Right atrium auricular region (tissue), 2 donors: ENCODE measurements at regions not wholly inside any gene's neighbourhood (a gene's known extent, or its start where the extent isn't known, plus 50 kb on each side); places are given as distances from the start of the nearest gene placed in this dataset.

Experiments used
- DNase-seq: peaks from one replicate; pipeline ENCODE4 v3.0.0-alpha.2; 2019; ENCODE audit warnings: low spot score
- H3K27ac ChIP-seq, 2 donors: fragments of 200-600 bp; sonication (generic); 1 replicate in 1 of 2; 2 replicates in 1 of 2; pipeline ENCODE4 v1.5.1; 2016 to 2019
- H3K27me3 ChIP-seq, 2 donors: fragments of 200-600 bp; sonication (generic); one replicate each; pipeline versions ENCODE4 v1.5.1 to v1.6.0; 2017 to 2019
- H3K36me3 ChIP-seq: fragments of 200-600 bp; sonication (generic); one replicate; pipeline ENCODE4 v1.5.1; 2016
- H3K4me1 ChIP-seq, 2 donors: fragments of 200-600 bp; sonication (generic); one replicate each; pipeline versions ENCODE4 v1.5.1 to v1.6.0; 2017 to 2019
- H3K4me3 ChIP-seq, 2 donors: fragments of 200-600 bp; sonication (generic); 1 replicate in 1 of 2; 2 replicates in 1 of 2; pipeline ENCODE4 v1.5.1; 2017 to 2019; ENCODE audit warnings: mild to moderate bottlenecking in 1 of 2, moderate library complexity in 1 of 2
- H3K9me3 ChIP-seq, 2 donors: fragments of 200-600 bp; sonication (generic); one replicate each; pipeline ENCODE4 v1.5.1; 2019
- TF ChIP-seq, protein P1 (sequence below), 2 donors: fragments of 200-600 bp; sonication (generic); IDR thresholded peaks; one replicate each; pipeline ENCODE4 v1.5.1; 2019; ENCODE audit warnings: antibody characterized with exemption in 2 of 2

DNA sequence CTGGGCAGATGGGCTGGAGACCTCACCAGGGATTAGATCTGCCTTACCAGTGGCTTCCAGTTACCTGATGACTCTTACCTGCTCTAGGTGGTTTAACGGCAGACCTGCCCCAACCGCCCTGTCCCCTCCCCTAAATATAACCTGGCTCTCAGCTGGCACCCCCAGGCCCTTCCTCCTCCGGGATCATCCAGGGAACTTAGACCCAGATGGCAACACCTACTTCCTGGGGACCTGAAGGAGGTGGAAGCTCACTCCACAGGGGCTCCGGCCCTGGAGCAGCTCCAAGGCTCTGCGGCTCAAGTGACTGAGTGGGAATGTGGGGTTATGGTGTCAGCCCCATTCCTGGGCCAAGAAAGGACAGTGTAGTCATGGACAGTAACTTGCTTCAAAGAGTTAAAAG, 130.4 kb downstream of the OLFM1 start:
- TF ChIP-seq, protein P1, sequence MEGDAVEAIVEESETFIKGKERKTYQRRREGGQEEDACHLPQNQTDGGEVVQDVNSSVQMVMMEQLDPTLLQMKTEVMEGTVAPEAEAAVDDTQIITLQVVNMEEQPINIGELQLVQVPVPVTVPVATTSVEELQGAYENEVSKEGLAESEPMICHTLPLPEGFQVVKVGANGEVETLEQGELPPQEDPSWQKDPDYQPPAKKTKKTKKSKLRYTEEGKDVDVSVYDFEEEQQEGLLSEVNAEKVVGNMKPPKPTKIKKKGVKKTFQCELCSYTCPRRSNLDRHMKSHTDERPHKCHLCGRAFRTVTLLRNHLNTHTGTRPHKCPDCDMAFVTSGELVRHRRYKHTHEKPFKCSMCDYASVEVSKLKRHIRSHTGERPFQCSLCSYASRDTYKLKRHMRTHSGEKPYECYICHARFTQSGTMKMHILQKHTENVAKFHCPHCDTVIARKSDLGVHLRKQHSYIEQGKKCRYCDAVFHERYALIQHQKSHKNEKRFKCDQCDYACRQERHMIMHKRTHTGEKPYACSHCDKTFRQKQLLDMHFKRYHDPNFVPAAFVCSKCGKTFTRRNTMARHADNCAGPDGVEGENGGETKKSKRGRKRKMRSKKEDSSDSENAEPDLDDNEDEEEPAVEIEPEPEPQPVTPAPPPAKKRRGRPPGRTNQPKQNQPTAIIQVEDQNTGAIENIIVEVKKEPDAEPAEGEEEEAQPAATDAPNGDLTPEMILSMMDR (IDR thresholded peaks at IDR 0.05): no peak

DNA sequence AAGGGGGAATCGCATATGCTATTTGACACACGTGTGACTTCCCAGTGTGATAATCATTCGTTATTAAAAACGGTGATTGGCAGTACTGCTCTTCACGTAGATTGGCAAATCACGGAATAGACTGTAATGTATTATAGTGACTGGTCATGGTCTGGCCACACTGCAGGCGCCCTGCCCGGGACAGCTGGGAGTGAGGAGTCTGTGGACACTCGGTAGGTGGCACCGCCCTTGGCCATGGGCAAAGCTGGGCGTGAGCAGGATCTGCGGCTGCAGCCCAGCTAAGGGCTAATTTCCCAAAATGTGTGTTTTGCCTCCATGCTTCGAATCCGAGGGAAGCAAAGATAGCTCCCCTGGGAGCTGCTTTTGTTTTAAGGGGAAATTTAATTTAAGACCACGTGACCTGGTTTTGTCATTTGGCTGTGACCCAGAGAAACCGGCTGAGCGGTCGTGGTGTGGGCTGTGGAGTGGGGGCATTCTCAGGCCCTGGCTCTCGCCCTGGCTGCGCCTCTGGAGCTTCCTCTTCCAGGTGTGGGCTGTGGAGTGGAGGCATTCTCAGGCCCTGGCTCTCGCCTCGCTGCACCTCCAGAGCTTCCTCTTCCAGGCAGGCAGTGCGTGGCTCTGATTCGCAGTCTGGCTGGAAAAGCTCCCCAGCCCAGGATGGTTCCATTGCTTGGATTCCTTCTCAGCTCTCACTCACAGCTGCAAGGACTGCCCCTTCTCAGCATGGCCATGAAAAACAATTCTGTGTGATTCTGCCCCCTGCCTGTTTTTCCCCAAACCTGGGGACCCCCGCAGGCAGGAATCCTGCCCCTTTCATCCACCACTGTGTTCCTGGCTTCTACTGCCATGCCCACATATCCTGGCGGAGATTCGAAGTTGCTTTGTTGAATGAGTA, 131.1 kb downstream of the OLFM1 start:
- DNase-seq: no peak
- H3K27me3 ChIP-seq: no peaks in the 10 kb centered on the region
- no peak overlapping the region for H3K4me3 ChIP-seq
- no peaks in the 10 kb centered on the region for H3K36me3 ChIP-seq
- H3K4me1 ChIP-seq: peaks cover 0 to 38% of the 10 kb centered on the region in 2 donors
- no peak overlapping the region for H3K27ac ChIP-seq
- TF ChIP-seq, protein P1 (IDR thresholded peaks at IDR 0.05): no peak
- H3K9me3 ChIP-seq: no peaks in the 10 kb centered on the region

More for the DNA sequence above, 130.4 kb downstream of the OLFM1 start:
- Histone ChIP-seq H3K4me3 (no peak overlapping the region), H3K27ac (no peak overlapping the region), H3K36me3 (no peaks in the 10 kb centered on the region), H3K4me1 (peaks cover 0 to 38% of the 10 kb centered on the region in 2 donors), H3K9me3 (no peaks in the 10 kb centered on the region), H3K27me3 (no peaks in the 10 kb centered on the region)
- no peak for DNase-seq

DNA sequence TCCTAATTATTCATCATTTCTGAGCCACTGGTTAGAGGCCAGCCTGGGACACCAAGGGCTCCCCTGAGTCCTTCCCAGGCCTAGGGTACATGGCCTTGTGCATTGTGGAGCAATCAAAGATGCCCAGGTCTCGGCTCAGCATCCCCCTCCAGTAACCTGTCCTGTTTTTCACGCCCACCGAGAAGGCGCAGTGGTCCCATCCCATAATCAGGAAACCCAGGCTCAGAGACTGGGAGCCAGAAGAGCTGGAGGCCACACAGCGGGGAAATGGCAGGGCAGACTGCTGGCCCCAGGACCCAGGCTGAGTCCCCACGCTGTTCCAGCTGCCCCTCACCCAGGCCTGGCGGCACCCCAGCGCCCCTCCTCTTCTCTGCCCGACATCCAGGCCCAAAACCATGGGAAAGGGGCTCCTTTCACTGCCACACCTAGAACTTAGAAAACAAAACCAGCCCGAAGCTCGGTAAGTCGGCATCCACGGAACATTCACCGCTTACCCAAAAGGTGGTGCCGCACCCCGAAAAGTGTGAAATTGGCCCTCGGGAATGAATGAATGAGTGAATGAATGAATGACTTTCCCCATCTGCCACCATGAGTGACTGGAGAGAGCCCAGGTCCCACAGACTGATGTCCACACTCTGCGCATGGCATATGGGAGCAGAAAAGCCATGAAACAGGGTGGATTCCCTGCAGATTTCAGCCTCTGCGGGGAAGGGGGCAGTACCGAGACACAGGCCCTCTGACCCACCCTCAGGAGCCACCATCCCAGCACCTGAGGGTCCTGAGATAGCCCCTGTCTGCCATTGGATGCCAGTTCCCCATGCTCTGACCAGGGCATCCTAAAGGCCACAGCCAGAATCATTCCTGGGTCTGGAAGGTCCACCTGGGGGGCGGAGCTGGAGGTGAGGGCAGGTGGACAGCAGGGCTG, 132.5 kb downstream of the OLFM1 start:
- Histone ChIP-seq H3K4me3 (no peak overlapping the region), H3K27ac (no peak overlapping the region), H3K36me3 (no peaks in the 10 kb centered on the region), H3K4me1 (peaks cover 0 to 32% of the 10 kb centered on the region in 2 donors), H3K9me3 (no peaks in the 10 kb centered on the region), H3K27me3 (no peaks in the 10 kb centered on the region)
- no peak for DNase-seq
- TF ChIP-seq, protein P1 (IDR thresholded peaks at IDR 0.05): no peak

DNA sequence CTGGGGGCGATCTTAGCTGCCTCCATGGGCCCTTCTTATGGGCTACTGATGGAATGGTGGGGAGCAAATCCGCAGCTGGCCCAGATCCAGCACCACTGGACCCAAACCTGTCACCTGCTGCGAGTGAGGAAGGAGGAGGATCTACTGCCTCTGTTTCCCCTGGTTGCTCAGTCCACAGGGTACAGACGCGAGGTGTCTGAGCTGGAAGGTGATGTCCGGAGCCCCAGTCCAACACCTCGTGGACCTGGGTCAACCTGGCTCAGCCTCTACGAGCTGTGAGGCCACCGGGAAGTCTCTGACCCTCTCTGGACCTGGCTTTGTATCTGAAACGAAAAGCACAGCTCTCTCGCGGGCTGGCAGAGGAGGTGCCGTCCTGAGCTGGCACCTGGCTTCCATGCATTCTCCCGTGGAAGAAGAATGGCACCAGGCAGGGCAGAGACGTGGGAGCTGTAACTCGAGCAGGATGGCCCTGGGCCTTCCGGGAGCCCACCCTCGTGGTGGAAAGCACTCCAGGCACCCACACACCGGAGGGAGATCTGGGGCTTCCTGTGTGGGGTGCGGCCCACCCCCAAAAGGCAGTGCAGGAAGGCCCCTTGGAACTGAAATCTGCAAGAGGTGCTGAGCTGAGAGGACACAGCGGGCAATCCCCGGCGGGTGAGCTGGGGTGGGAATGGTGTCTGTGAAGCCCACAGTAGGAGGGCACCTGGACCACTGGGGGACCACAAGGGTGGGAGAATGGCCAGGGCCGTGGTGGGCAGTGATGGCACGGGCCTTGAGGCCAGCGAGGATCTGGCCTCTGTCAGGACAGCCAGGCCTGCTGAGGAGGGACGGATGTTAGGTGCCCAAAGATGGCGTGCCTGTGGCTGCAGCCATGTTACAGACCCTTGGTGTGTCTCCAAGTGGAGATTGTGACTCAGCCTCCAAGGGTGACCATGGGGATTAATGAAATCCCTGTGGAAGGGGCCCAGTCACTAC, 133.4 kb downstream of the OLFM1 start:
- H3K27me3 ChIP-seq: no peaks in the 10 kb centered on the region
- no peaks in the 10 kb centered on the region for H3K9me3 ChIP-seq
- DNase-seq: no peak
- H3K27ac ChIP-seq: no peak overlapping the region
- no peaks in the 10 kb centered on the region for H3K36me3 ChIP-seq
- no peak overlapping the region for H3K4me3 ChIP-seq
- TF ChIP-seq, protein P1 (IDR thresholded peaks at IDR 0.05): no peak
- peaks cover 0 to 25% of the 10 kb centered on the region in 2 donors for H3K4me1 ChIP-seq

GRCh38 chr9:135221576-135221950, 134.1 kb downstream of the OLFM1 start:
- no peak for DNase-seq
- H3K9me3 ChIP-seq: no peaks in the 10 kb centered on the region
- H3K27me3 ChIP-seq: no peaks in the 10 kb centered on the region
- no peak overlapping the region for H3K27ac ChIP-seq
- no peak overlapping the region for H3K4me3 ChIP-seq
- H3K4me1 ChIP-seq: peaks cover 0 to 18% of the 10 kb centered on the region in 2 donors
- TF ChIP-seq, protein P1 (IDR thresholded peaks at IDR 0.05): no peak
- no peaks in the 10 kb centered on the region for H3K36me3 ChIP-seq
